GM13976 (cell line): ENCODE measurements at regions not wholly inside any gene's neighbourhood (a gene's known extent, or its start where the extent isn't known, plus 50 kb on each side); places are given as distances from the start of the nearest gene placed in this dataset.

ENCODE experiments used
- DNase-seq: peaks from one replicate; pipeline ENCODE4 v3.0.0; 2012; ENCODE audit warnings: low spot score
- in situ Hi-C: fragments of 300-500 bp; cut with MboI; formaldehyde crosslinking; loops from one replicate; pipeline ENCODE4 v1.12.0; 2022; ENCODE audit warnings: low sequenced_read_pairs, mixed read lengths, inconsistent platforms; ENCODE audit not compliant: unreplicated experiment
- TF ChIP-seq, protein P1 (sequence below): IDR thresholded peaks from 2 replicates; pipeline ENCODE4 v1.5.1; 2012; ENCODE audit warnings: borderline replicate concordance, mild to moderate bottlenecking; ENCODE audit not compliant: insufficient read depth; ENCODE audit errors: extremely low read depth, missing control alignments, control extremely low read depth

GRCh38 chr9:13410566-13411031, 131.1 kb upstream of the MPDZ start:
- no peak for DNase-seq
- in situ Hi-C loops = no loop called here
- TF ChIP-seq, protein P1, sequence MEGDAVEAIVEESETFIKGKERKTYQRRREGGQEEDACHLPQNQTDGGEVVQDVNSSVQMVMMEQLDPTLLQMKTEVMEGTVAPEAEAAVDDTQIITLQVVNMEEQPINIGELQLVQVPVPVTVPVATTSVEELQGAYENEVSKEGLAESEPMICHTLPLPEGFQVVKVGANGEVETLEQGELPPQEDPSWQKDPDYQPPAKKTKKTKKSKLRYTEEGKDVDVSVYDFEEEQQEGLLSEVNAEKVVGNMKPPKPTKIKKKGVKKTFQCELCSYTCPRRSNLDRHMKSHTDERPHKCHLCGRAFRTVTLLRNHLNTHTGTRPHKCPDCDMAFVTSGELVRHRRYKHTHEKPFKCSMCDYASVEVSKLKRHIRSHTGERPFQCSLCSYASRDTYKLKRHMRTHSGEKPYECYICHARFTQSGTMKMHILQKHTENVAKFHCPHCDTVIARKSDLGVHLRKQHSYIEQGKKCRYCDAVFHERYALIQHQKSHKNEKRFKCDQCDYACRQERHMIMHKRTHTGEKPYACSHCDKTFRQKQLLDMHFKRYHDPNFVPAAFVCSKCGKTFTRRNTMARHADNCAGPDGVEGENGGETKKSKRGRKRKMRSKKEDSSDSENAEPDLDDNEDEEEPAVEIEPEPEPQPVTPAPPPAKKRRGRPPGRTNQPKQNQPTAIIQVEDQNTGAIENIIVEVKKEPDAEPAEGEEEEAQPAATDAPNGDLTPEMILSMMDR = no peak

DNA sequence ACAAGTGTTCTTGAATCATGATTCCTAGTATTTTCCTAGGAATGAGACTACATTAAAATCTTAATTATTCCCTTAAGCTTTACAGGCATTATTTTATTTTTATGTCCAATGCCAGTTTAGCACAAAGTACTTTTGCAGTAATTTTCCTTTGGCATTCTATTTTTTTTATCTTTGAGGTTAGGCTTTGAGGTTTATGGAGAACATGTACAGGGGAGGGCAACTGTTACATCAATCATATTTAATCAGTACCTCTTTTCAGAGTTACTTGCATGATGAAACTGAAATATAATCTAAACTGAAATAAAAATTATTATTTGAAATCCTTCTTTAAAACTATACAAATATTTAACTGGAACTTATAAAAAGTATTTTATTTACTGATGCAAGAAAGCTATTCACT, 118.2 kb upstream of the MPDZ start:
- in situ Hi-C loops = no loop called here
- TF ChIP-seq, protein P1 = no peak
- no peak for DNase-seq

- TF ChIP-seq, protein P1 = no peak
- DNase-seq = no peak
- in situ Hi-C loops = no loop called here
Measured at GRCh38 chr9:13397220-13397619, 117.7 kb upstream of the MPDZ start.

GRCh38 chr9:13396418-13396817, 116.9 kb upstream of the MPDZ start:
- no peak for DNase-seq
- in situ Hi-C loops = no loop called here
- TF ChIP-seq, protein P1 = no peak

- no peak for DNase-seq
- TF ChIP-seq, protein P1 = no peak
- in situ Hi-C loops = no loop called here
Measured at GRCh38 chr9:13395156-13395555, 115.7 kb upstream of the MPDZ start.

- TF ChIP-seq, protein P1 = no peak
- no peak for DNase-seq
- in situ Hi-C loops = no loop called here
Measured at GRCh38 chr9:13388157-13388556, 108.7 kb upstream of the MPDZ start.

DNA sequence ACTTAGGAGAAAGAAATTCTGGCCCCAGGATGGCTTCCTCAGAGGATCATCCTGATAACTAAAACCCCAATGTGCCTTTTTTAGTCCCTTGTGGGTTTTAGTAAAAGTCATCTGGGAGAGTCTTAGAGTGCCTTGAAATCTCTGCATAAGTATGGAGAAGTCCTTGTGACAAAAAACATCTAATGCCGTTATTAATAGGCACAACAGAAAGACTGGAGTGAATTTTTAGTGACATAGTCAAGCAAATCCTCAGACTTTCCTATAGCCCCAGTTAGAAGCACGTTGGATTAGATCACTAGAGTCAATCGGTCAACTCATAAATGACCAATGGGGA, 108.2 kb upstream of the MPDZ start:
- TF ChIP-seq, protein P1 = no peak
- in situ Hi-C loops = no loop called here
- DNase-seq = no peak
